HepG2 (cell line): ENCODE measurements at regions not wholly inside any gene's neighbourhood (a gene's known extent, or its start where the extent isn't known, plus 50 kb on each side); places are given as distances from the start of the nearest gene placed in this dataset.

Experiments
- ATAC-seq: fragments of 200-7000 bp; cut with Tn5 transposase; 3 replicates; pipeline ENCODE4 v1.9.1; 2020; ENCODE audit warnings: mild to moderate bottlenecking, moderate library complexity
- BruUV-seq: library from RNA; stranded (reverse); fragments of 400-500 nt; replicated peaks from 2 replicates; lab custom pipeline; 2021; lab: Mats Ljungman, UMichigan
- CTCF ChIA-PET: fragments of 300-600 bp; formaldehyde crosslinking; extraction: SDS; loops from one replicate; lab custom pipeline; 2021; ENCODE audit warnings: low total read pairs, inconsistent platforms, low intra/inter-chr PET ratio; lab: Yijun Ruan, JAX
- POLR2A ChIA-PET: fragments of 350-600 bp; sonication (Branson Sonifier 250); formaldehyde crosslinking; loops from one replicate; lab custom pipeline; 2020; ENCODE audit warnings: antibody characterized with exemption, inconsistent platforms; lab: Yijun Ruan, JAX
- DNase-seq: peaks from one replicate; pipeline ENCODE4 v3.0.0-alpha.2; 2015; ENCODE audit warnings: low spot score
- FAIRE-seq: peaks from 3 replicates; lab custom pipeline; 2011; peaks lifted over from hg19 to GRCh38; lab: Jason Lieb, UNC
- H2AFZ ChIP-seq: one replicate; pipeline ENCODE4 v1.6.1; 2011; ENCODE audit warnings: low read length, inconsistent platforms
- H3K27ac ChIP-seq: fragments of 300-600 bp; 3 replicates; pipeline ENCODE4 v1.8.0; 2011; ENCODE audit warnings: mixed run types, mild to moderate bottlenecking, mixed read lengths, low read length, inconsistent platforms; ENCODE audit not compliant: insufficient read depth; ENCODE audit errors: extremely low read length
- H3K27me3 ChIP-seq, 2 experiments: fragments of 200-600 bp in 1 of 2; 2 replicates in 1 of 2; 3 replicates in 1 of 2; pipeline versions ENCODE4 v1.6.0 to v1.8.0; 2011; ENCODE audit warnings: low read length in 2 of 2, mild to moderate bottlenecking in 2 of 2, moderate library complexity in 2 of 2, inconsistent platforms in 1 of 2; ENCODE audit not compliant: insufficient read depth in 2 of 2, control insufficient read depth in 1 of 2
- H3K36me3 ChIP-seq, 2 experiments: fragments of 200-600 bp in 1 of 2; replicated peaks in 1 of 2; 2 replicates in 1 of 2; 3 replicates in 1 of 2; pipeline versions ENCODE4 v1.5.1 to v1.8.0; 2011; ENCODE audit warnings: low read length in 2 of 2, inconsistent platforms in 1 of 2; ENCODE audit not compliant: insufficient read depth in 2 of 2, control insufficient read depth in 1 of 2
- H3K4me1 ChIP-seq: 2 replicates; pipeline ENCODE4 v1.5.1; 2012; ENCODE audit warnings: low read length, inconsistent platforms; ENCODE audit not compliant: insufficient read depth
- H3K4me2 ChIP-seq: 2 replicates; pipeline ENCODE4 v1.6.0; 2011; ENCODE audit warnings: low read depth, low read length, inconsistent platforms
- H3K4me3 ChIP-seq, 3 experiments: fragments of 200-600 bp in 1 of 3; sonication (generic), shearing (Covaris generic) in 1 of 3; replicated peaks in 1 of 3; 2 replicates each; pipeline ENCODE4 v1.5.1; 2011 to 2016; ENCODE audit warnings: low read length in 3 of 3, inconsistent platforms in 2 of 3, low read depth in 2 of 3, mild to moderate bottlenecking in 2 of 3, control low read depth in 1 of 3, mixed read lengths in 1 of 3; ENCODE audit not compliant: insufficient read depth in 1 of 3
- H3K79me2 ChIP-seq: one replicate; pipeline ENCODE4 v1.6.1; 2011; ENCODE audit warnings: low read length, inconsistent platforms; ENCODE audit not compliant: insufficient read depth
- H3K9ac ChIP-seq: 2 replicates; pipeline ENCODE4 v1.6.0; 2011; ENCODE audit warnings: mild to moderate bottlenecking, low read depth, low read length, inconsistent platforms; ENCODE audit not compliant: insufficient read depth
- H3K9me3 ChIP-seq: 2 replicates; pipeline ENCODE4 v1.5.1; 2012; ENCODE audit warnings: mild to moderate bottlenecking, low read length
- H4K20me1 ChIP-seq: 2 replicates; pipeline ENCODE4 v1.6.0; 2011; ENCODE audit warnings: inconsistent platforms, mild to moderate bottlenecking, low read length, moderate library complexity; ENCODE audit not compliant: insufficient read depth
- MBD4 ChIP-seq: IDR thresholded peaks from 2 replicates; pipeline ENCODE4 v1.6.1; 2012; ENCODE audit warnings: low read length, inconsistent platforms, borderline replicate concordance
- RFX5 ChIP-seq: IDR thresholded peaks from 2 replicates; pipeline ENCODE4 v1.6.1; 2011; ENCODE audit warnings: low read depth, low read length, improper control_type of control experiment
- SIX4 ChIP-seq: sonication (generic); formaldehyde crosslinking; IDR thresholded peaks from 2 replicates; pipeline ENCODE4 v1.4.0; 2020; ENCODE audit warnings: missing genetic modification reagents
- SMAD1 ChIP-seq: sonication (generic); formaldehyde crosslinking; IDR thresholded peaks from 2 replicates; pipeline ENCODE4 v1.4.0; 2020; ENCODE audit warnings: missing genetic modification reagents, low read depth, mild to moderate bottlenecking, borderline replicate concordance
- SNAPC2 ChIP-seq: sonication (generic); formaldehyde crosslinking; IDR thresholded peaks from 2 replicates; pipeline ENCODE4 v1.8.1; 2022; ENCODE audit warnings: mild to moderate bottlenecking, missing genetic modification reagents
- SP2 ChIP-seq: sonication (generic); formaldehyde crosslinking; IDR thresholded peaks from 2 replicates; pipeline ENCODE4 v1.5.1; 2020; ENCODE audit warnings: mild to moderate bottlenecking, missing genetic modification reagents
- U2AF2 ChIP-seq: fragments of 200-400 bp; formaldehyde crosslinking; IDR thresholded peaks from 2 replicates; pipeline ENCODE4 v1.6.1; 2017; ENCODE audit warnings: low read depth, mild to moderate bottlenecking, low read length
- ZNF326 ChIP-seq: sonication (generic); formaldehyde crosslinking; IDR thresholded peaks from 2 replicates; pipeline ENCODE4 v1.4.0; 2020; ENCODE audit warnings: missing genetic modification reagents, borderline replicate concordance
- ZNF510 ChIP-seq: sonication (generic); formaldehyde crosslinking; IDR thresholded peaks from 2 replicates; pipeline ENCODE4 v1.4.0; 2020; ENCODE audit warnings: low read depth, mild to moderate bottlenecking, missing genetic modification reagents
- ZNF670 ChIP-seq: sonication (generic); formaldehyde crosslinking; IDR thresholded peaks from 2 replicates; pipeline ENCODE4 v1.8.0; 2022; ENCODE audit warnings: mild to moderate bottlenecking, missing genetic modification reagents, borderline replicate concordance
- ZSCAN31 ChIP-seq: sonication (generic); formaldehyde crosslinking; IDR thresholded peaks from 2 replicates; pipeline ENCODE4 v1.5.0; 2020; ENCODE audit warnings: low read depth, mild to moderate bottlenecking, missing genetic modification reagents
- WGBS: methylation state at CpG from one replicate; pipeline ENCODE4 v1.1.6; 2017; ENCODE audit warnings: low lambda C conversion rate; 5-methylcytosine and 5-hydroxymethylcytosine counted together
- in situ Hi-C: cut with HindIII; loops from 2 replicates; pipeline ENCODE4 v1.10.0; 2017; ENCODE audit warnings: low pct_unique_long_range_greater_than_20kb; ENCODE audit not compliant: extremely low pct_ligation_motif_present
- intact Hi-C: fragments of 100-400 bp; cut with micrococcal nuclease; formaldehyde crosslinking; loops from one replicate; pipeline ENCODE4 v1.10.0; 2022; ENCODE audit not compliant: unreplicated experiment
- TF ChIP-seq, protein P1 (sequence below): sonication (generic); formaldehyde crosslinking; IDR thresholded peaks from 2 replicates; pipeline ENCODE4 v1.4.0; 2020; ENCODE audit warnings: missing genetic modification reagents, borderline replicate concordance
- TF ChIP-seq, protein P2 (sequence below): sonication (generic); formaldehyde crosslinking; conservative IDR thresholded peaks from 2 replicates; pipeline ENCODE4 v1.4.0; 2020; ENCODE audit warnings: missing genetic modification reagents
- TF ChIP-seq, protein P3 (sequence below): sonication (generic); formaldehyde crosslinking; IDR thresholded peaks from 2 replicates; pipeline ENCODE4 v1.5.0; 2020; ENCODE audit warnings: mild to moderate bottlenecking, missing genetic modification reagents
- TF ChIP-seq, protein P4 (sequence below): sonication (generic); formaldehyde crosslinking; IDR thresholded peaks from 2 replicates; pipeline ENCODE4 v1.5.0; 2020; ENCODE audit warnings: missing genetic modification reagents

DNA sequence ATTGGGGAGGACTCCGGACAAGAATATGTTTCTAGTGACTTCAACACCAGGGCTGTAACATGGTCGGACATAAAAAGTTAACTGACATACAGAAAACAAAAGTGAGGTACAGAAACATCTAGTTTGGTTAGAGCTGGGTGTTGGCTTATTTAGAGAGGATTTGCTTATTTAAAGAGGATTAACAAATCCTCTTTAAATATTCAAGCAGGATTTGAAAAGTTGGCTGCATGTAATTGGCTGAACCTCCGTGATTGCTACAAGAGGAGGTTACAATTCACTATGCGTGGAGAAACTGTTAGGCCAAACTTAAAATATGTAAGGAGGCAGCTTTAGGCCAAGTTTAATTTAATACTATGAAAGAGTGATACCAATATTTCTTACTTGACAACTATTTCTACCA lies 2707.4 kb downstream of the ARAP2 start (continued):
- TF ChIP-seq, protein P1, sequence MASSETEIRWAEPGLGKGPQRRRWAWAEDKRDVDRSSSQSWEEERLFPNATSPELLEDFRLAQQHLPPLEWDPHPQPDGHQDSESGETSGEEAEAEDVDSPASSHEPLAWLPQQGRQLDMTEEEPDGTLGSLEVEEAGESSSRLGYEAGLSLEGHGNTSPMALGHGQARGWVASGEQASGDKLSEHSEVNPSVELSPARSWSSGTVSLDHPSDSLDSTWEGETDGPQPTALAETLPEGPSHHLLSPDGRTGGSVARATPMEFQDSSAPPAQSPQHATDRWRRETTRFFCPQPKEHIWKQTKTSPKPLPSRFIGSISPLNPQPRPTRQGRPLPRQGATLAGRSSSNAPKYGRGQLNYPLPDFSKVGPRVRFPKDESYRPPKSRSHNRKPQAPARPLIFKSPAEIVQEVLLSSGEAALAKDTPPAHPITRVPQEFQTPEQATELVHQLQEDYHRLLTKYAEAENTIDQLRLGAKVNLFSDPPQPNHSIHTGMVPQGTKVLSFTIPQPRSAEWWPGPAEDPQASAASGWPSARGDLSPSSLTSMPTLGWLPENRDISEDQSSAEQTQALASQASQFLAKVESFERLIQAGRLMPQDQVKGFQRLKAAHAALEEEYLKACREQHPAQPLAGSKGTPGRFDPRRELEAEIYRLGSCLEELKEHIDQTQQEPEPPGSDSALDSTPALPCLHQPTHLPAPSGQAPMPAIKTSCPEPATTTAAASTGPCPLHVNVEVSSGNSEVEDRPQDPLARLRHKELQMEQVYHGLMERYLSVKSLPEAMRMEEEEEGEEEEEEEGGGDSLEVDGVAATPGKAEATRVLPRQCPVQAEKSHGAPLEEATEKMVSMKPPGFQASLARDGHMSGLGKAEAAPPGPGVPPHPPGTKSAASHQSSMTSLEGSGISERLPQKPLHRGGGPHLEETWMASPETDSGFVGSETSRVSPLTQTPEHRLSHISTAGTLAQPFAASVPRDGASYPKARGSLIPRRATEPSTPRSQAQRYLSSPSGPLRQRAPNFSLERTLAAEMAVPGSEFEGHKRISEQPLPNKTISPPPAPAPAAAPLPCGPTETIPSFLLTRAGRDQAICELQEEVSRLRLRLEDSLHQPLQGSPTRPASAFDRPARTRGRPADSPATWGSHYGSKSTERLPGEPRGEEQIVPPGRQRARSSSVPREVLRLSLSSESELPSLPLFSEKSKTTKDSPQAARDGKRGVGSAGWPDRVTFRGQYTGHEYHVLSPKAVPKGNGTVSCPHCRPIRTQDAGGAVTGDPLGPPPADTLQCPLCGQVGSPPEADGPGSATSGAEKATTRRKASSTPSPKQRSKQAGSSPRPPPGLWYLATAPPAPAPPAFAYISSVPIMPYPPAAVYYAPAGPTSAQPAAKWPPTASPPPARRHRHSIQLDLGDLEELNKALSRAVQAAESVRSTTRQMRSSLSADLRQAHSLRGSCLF (CRISPR knock-in tag) = no peak
- TF ChIP-seq ZSCAN31 (no peak), RFX5 (no peak)

GRCh38 chr4:33537527-33537926 lies 2706.8 kb downstream of the ARAP2 start:
- Histone ChIP-seq H4K20me1 (no peaks in the 10 kb centered on the region), H3K9me3 (peaks cover 49% of the 10 kb centered on the region), H3K27ac (no peak overlapping the region), H3K4me3 (no peak overlapping the region), H2AFZ (no peak overlapping the region), H3K4me1 (no peaks in the 10 kb centered on the region), H3K79me2 (no peaks in the 10 kb centered on the region), H3K9ac (no peak overlapping the region), H3K27me3 (no peaks in the 10 kb centered on the region), H3K36me3 (no peaks in the 10 kb centered on the region), H3K4me2 (no peak overlapping the region)
- 9% methylated on average over 1 of the region's 1 CpG for WGBS
- no TSS peak for BruUV-seq
- no peak for DNase-seq
- FAIRE-seq = no peak
- ChIA-PET CTCF (no interaction called here), POLR2A (no interaction called here)
- in situ Hi-C loops = no loop called here
- ATAC-seq = no peak
- intact Hi-C loops = no loop called here
- TF ChIP-seq MBD4 = no peak
- no peak for TF ChIP-seq SP2 (CRISPR knock-in tag)
- TF ChIP-seq, protein P2, sequence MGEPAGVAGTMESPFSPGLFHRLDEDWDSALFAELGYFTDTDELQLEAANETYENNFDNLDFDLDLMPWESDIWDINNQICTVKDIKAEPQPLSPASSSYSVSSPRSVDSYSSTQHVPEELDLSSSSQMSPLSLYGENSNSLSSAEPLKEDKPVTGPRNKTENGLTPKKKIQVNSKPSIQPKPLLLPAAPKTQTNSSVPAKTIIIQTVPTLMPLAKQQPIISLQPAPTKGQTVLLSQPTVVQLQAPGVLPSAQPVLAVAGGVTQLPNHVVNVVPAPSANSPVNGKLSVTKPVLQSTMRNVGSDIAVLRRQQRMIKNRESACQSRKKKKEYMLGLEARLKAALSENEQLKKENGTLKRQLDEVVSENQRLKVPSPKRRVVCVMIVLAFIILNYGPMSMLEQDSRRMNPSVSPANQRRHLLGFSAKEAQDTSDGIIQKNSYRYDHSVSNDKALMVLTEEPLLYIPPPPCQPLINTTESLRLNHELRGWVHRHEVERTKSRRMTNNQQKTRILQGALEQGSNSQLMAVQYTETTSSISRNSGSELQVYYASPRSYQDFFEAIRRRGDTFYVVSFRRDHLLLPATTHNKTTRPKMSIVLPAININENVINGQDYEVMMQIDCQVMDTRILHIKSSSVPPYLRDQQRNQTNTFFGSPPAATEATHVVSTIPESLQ (CRISPR knock-in tag) = no peak
- TF ChIP-seq ZNF326 (CRISPR knock-in tag) = no peak
- TF ChIP-seq, protein P3, sequence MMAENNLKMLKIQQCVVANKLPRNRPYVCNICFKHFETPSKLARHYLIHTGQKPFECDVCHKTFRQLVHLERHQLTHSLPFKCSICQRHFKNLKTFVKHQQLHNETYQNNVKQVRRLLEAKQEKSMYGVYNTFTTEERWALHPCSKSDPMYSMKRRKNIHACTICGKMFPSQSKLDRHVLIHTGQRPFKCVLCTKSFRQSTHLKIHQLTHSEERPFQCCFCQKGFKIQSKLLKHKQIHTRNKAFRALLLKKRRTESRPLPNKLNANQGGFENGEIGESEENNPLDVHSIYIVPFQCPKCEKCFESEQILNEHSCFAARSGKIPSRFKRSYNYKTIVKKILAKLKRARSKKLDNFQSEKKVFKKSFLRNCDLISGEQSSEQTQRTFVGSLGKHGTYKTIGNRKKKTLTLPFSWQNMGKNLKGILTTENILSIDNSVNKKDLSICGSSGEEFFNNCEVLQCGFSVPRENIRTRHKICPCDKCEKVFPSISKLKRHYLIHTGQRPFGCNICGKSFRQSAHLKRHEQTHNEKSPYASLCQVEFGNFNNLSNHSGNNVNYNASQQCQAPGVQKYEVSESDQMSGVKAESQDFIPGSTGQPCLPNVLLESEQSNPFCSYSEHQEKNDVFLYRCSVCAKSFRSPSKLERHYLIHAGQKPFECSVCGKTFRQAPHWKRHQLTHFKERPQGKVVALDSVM (CRISPR knock-in tag) = no peak
- TF ChIP-seq ZNF670 (CRISPR knock-in tag) = no peak
- TF ChIP-seq, protein P4, sequence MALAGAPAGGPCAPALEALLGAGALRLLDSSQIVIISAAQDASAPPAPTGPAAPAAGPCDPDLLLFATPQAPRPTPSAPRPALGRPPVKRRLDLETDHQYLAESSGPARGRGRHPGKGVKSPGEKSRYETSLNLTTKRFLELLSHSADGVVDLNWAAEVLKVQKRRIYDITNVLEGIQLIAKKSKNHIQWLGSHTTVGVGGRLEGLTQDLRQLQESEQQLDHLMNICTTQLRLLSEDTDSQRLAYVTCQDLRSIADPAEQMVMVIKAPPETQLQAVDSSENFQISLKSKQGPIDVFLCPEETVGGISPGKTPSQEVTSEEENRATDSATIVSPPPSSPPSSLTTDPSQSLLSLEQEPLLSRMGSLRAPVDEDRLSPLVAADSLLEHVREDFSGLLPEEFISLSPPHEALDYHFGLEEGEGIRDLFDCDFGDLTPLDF (CRISPR knock-in tag) = no peak
- no peak for TF ChIP-seq SMAD1 (CRISPR knock-in tag)
- no peak for TF ChIP-seq ZNF510
- no peak for TF ChIP-seq SIX4 (CRISPR knock-in tag)
- TF ChIP-seq SNAPC2 (CRISPR knock-in tag) = no peak
- TF ChIP-seq U2AF2 = no peak
